ENCODE measurements at regions not wholly inside any gene's neighbourhood (a gene's known extent, or its start where the extent isn't known, plus 50 kb on each side); places are given as distances from the start of the nearest gene placed in this dataset.

- TF ChIP-seq ASH2L (IDR thresholded peaks at IDR 0.05; ENCODE audit: insufficient read length, low read depth, low read length) (peak; percentile 90), MEF2D (CRISPR knock-in tag; IDR thresholded peaks at IDR 0.05) (0 out of 2 replicates have a peak, but pooled peaks have one; percentile 63), PHF20 (CRISPR knock-in tag; IDR thresholded peaks at IDR 0.05) (no peak), ZBTB25 (CRISPR knock-in tag; IDR thresholded peaks at IDR 0.05) (no peak), TP53 (CRISPR knock-in tag; conservative IDR thresholded peaks at IDR 0.05) (peak; percentile 72; the same call in 1 of the 2 replicates), ZFP36L1 (CRISPR knock-in tag; IDR thresholded peaks at IDR 0.05) (no peak; the same call in 1 of the 2 replicates), GATA4 (IDR thresholded peaks at IDR 0.05; ENCODE audit: borderline replicate concordance, low read depth) (peak; percentile 84), MTERF4 (CRISPR knock-in tag; IDR thresholded peaks at IDR 0.05) (peak; percentile 46; the same call in 1 of the 2 replicates), MZF1 (CRISPR knock-in tag; IDR thresholded peaks at IDR 0.05; ENCODE audit: borderline replicate concordance) (peak; percentile 93; the same call in 1 of the 2 replicates), ZNF709 (CRISPR knock-in tag; IDR thresholded peaks at IDR 0.05) (0 out of 2 replicates have a peak, but pooled peaks have one; percentile 1), DPF2 (CRISPR knock-in tag; IDR thresholded peaks at IDR 0.05; ENCODE audit: borderline replicate concordance, low read depth) (0 out of 2 replicates have a peak, but pooled peaks have one; percentile 8), CBX5 (CRISPR knock-in tag; IDR thresholded peaks at IDR 0.05; ENCODE audit: borderline replicate concordance) (no peak; the same call in none of the 2 replicates), ZSCAN21 (CRISPR knock-in tag; IDR thresholded peaks at IDR 0.05; ENCODE audit: borderline replicate concordance) (no peak; the same call in 1 of the 2 replicates), ZNF530 (CRISPR knock-in tag; IDR thresholded peaks at IDR 0.05; ENCODE audit: low read depth) (no peak), HMGXB4 (CRISPR knock-in tag; IDR thresholded peaks at IDR 0.05; ENCODE audit: borderline replicate concordance in 1 of 2, low read depth in 1 of 2) (peak in 1 of 2 experiments; percentile 57; a peak in 2 of 4 replicates), ZNF572 (CRISPR knock-in tag; IDR thresholded peaks at IDR 0.05) (no peak), PHF8 (CRISPR knock-in tag; IDR thresholded peaks at IDR 0.05) (peak; percentile 68), TRIM24 (CRISPR knock-in tag; IDR thresholded peaks at IDR 0.05) (no peak; the same call in 1 of the 2 replicates), SIN3A (IDR thresholded peaks at IDR 0.05; ENCODE audit: borderline replicate concordance, low read depth, low read length) (peak; percentile 76; the same call in 1 of the 2 replicates), SOX6 (IDR thresholded peaks at IDR 0.05) (no peak), SOX6 (CRISPR knock-in tag; IDR thresholded peaks at IDR 0.05) (peak; percentile 97), EEA1 (CRISPR knock-in tag; IDR thresholded peaks at IDR 0.05; ENCODE audit: borderline replicate concordance) (no peak; the same call in 1 of the 2 replicates), IRF9 (CRISPR knock-in tag; IDR thresholded peaks at IDR 0.05; ENCODE audit: borderline replicate concordance) (peak; percentile 29; the same call in 1 of the 2 replicates), MBNL3 (CRISPR knock-in tag; conservative IDR thresholded peaks at IDR 0.05) (no peak)
These were observed 310.6 kb downstream of the SEC14L1 start (continued) for GRCh38 chr17:77451245-77451893.

Data from HepG2 (cell line).